IPS-18a (cell line): ENCODE measurements at regions not wholly inside any gene's neighbourhood (a gene's known extent, or its start where the extent isn't known, plus 50 kb on each side); places are given as distances from the start of the nearest gene placed in this dataset.

Experiments used
- H3K27ac ChIP-seq: one replicate; pipeline ENCODE4 v1.5.1; 2013; ENCODE audit warnings: low read length
- H3K27me3 ChIP-seq: one replicate; pipeline ENCODE4 v1.6.1; 2013; ENCODE audit warnings: mild to moderate bottlenecking, low read length; ENCODE audit not compliant: control insufficient read depth, insufficient read depth
- H3K36me3 ChIP-seq: one replicate; pipeline ENCODE4 v1.6.1; 2013; ENCODE audit warnings: low read depth, low read length; ENCODE audit not compliant: control insufficient read depth
- H3K4me1 ChIP-seq: one replicate; pipeline ENCODE4 v1.6.1; 2013; ENCODE audit warnings: low read depth, low read length; ENCODE audit not compliant: control insufficient read depth
- H3K4me3 ChIP-seq: one replicate; pipeline ENCODE4 v1.5.1; 2013; ENCODE audit warnings: low read length
- H3K9ac ChIP-seq: one replicate; pipeline ENCODE4 v1.6.1; 2013; ENCODE audit warnings: mild to moderate bottlenecking, low read length, moderate library complexity
- H3K9me3 ChIP-seq: one replicate; pipeline ENCODE4 v1.6.1; 2013; ENCODE audit warnings: low read depth, low read length; ENCODE audit not compliant: control insufficient read depth

- Histone ChIP-seq H3K27me3 (no peaks in the 10 kb centered on the region), H3K27ac (no peak overlapping the region), H3K4me3 (no peak overlapping the region), H3K9ac (no peak overlapping the region), H3K9me3 (no peaks in the 10 kb centered on the region), H3K4me1 (peaks cover 16% of the 10 kb centered on the region), H3K36me3 (no peaks in the 10 kb centered on the region)
Measured at GRCh38 chr5:88540471-88541115, 271.9 kb upstream of the TMEM161B start.

GRCh38 chr5:88539693-88540365 lies 271.2 kb upstream of the TMEM161B start:
- Histone ChIP-seq H3K4me3 (no peak overlapping the region), H3K9ac (no peak overlapping the region), H3K36me3 (no peaks in the 10 kb centered on the region), H3K4me1 (peaks cover 16% of the 10 kb centered on the region), H3K9me3 (no peaks in the 10 kb centered on the region), H3K27ac (no peak overlapping the region), H3K27me3 (no peaks in the 10 kb centered on the region)

DNA sequence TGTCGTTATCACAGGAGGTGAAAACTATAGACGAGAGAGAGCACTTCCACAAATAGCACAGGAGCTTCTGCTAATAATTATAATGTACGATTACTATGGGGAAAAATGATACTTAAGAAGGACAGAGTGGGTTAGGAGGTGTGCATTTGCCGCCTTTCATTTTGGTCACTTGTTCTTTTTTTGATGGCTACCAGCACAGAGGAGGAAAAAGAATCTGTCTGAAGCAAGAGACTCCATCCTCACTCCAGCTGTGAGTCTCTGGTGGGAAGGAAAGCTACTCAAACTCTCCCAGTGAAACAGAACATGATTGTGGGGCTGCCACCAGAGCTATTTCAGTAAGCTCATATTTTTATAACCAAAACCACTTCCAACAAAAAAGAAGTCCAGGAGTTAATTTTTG lies 270.4 kb upstream of the TMEM161B start:
- Histone ChIP-seq H3K9me3 (no peaks in the 10 kb centered on the region), H3K9ac (no peak overlapping the region), H3K27me3 (no peaks in the 10 kb centered on the region), H3K4me1 (peaks cover 16% of the 10 kb centered on the region), H3K4me3 (no peak overlapping the region), H3K27ac (no peak overlapping the region), H3K36me3 (no peaks in the 10 kb centered on the region)

- no peak overlapping the region for H3K4me3 ChIP-seq
- H3K27ac ChIP-seq: no peak overlapping the region
- H3K4me1 ChIP-seq: peaks cover 16% of the 10 kb centered on the region
- H3K9ac ChIP-seq: no peak overlapping the region
- no peaks in the 10 kb centered on the region for H3K27me3 ChIP-seq
- no peaks in the 10 kb centered on the region for H3K36me3 ChIP-seq
- no peaks in the 10 kb centered on the region for H3K9me3 ChIP-seq
Measured at GRCh38 chr5:88536146-88536545, 267.5 kb upstream of the TMEM161B start.

DNA sequence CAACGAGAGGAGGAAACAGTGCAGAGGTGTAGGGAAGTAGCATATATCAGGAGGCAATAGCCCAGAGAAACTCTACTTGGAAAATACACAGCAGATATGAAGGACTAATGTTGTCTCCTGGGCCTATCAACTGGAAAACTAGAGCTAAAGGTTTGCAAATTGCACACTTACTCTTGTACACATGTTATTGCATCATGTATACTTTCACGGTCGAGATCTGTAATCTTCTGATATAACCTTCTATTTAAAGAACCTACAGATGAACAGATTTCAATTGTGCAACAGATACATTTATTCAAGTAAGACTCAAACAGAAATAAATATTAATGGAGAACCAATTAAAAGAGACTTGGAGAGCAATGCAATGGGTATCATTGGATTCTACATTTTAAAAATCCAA lies 256.3 kb upstream of the TMEM161B start:
- H3K27me3 ChIP-seq: no peaks in the 10 kb centered on the region
- no peaks in the 10 kb centered on the region for H3K36me3 ChIP-seq
- no peaks in the 10 kb centered on the region for H3K9me3 ChIP-seq
- H3K4me3 ChIP-seq: no peak overlapping the region
- H3K27ac ChIP-seq: no peak overlapping the region
- no peaks in the 10 kb centered on the region for H3K4me1 ChIP-seq
- no peak overlapping the region for H3K9ac ChIP-seq

- Histone ChIP-seq H3K36me3 (no peaks in the 10 kb centered on the region), H3K9me3 (no peaks in the 10 kb centered on the region), H3K4me3 (no peak overlapping the region), H3K9ac (no peak overlapping the region), H3K27me3 (no peaks in the 10 kb centered on the region), H3K4me1 (no peaks in the 10 kb centered on the region), H3K27ac (no peak overlapping the region)
Measured at GRCh38 chr5:88519066-88519465, 250.4 kb upstream of the TMEM161B start.

DNA sequence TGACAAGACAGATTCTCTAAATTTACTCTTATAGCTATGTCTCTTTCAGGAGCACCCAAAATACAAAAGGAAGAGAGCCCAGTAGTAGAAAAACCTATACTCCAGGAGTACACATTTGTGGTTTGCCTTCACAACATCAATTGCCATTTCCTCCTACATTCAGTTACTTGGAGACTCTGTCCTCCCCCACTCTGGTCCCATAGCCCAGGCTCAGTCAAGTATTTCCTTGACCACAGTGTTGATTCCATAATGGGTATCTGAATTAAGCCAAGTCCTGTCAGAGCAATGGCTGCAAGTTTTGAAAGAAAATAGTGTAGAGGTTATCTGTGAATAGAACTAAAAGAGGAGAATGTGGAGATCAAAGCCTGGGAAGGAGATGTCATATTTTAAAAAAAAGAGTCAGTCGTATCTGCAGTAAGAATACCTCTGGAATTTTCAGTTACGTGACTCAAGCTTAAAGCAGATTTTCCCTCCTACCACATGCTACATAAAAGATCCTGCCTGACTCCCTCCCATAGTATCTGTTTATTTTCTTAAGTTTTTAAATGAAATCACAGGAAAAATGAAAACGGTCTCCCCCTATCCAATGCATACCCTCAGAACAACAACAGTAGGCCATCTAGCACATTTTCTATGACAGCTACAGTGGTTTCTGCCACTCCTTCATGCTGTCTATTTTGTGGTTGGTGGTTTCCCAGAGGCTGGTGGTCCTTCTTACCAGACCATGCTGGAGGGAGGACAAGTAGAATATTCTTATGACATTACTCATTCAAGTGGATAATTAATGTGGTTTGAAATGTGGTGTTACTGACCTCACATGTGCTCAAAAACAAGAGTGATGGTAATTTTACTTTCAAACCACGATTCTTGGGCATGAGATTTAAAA lies 249.7 kb upstream of the TMEM161B start:
- no peak overlapping the region for H3K4me3 ChIP-seq

DNA sequence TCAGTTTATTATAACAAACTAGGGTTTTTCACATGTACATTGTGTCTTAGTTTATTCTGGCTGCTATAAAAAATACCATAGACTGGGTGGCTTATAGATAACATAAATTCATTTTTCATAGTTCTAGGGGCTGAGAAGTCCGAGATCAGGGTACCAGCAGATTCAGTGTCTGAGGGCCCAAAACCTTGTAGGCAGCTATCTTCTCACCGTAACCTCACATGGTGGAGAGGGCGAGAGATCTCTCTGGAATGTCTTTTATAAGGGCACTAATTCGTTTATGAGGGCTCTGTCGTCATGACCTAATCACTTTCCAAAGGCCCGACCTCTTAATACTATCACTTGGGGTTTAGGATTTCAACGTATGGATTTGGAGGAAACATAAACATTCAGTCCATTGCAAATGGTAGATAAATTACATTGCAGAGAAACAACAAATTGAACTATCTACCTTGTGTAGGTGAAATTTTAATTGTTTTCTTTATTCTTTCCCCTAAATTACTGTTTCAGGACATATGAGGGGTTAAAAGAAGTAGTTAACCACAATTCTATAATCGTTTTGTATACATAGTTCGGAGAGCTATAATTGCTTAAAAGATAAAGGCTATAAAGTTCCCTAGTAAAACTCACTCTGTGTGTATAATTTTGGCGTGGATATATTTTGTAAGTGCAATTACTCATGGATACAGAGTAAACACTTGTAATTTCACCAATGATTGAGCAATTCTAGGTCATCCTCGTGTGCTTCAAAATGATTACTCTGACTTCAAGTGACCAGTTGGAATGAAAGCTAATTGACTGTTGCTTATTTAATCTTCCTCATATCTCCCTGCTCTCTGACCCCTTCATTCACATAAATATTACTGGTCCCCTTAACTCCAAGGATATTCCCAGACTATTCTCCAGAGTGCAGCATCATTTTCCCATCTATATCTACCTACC lies 247.5 kb upstream of the TMEM161B start:
- Histone ChIP-seq H3K36me3 (no peaks in the 10 kb centered on the region), H3K4me1 (no peaks in the 10 kb centered on the region), H3K9me3 (no peaks in the 10 kb centered on the region), H3K27me3 (no peaks in the 10 kb centered on the region), H3K4me3 (no peak overlapping the region), H3K27ac (no peak overlapping the region), H3K9ac (no peak overlapping the region)

More for the DNA sequence above, 249.7 kb upstream of the TMEM161B start:
- no peaks in the 10 kb centered on the region for H3K9me3 ChIP-seq
- H3K27ac ChIP-seq: no peak overlapping the region
- H3K4me1 ChIP-seq: no peaks in the 10 kb centered on the region
- no peaks in the 10 kb centered on the region for H3K36me3 ChIP-seq
- no peaks in the 10 kb centered on the region for H3K27me3 ChIP-seq
- no peak overlapping the region for H3K9ac ChIP-seq

DNA sequence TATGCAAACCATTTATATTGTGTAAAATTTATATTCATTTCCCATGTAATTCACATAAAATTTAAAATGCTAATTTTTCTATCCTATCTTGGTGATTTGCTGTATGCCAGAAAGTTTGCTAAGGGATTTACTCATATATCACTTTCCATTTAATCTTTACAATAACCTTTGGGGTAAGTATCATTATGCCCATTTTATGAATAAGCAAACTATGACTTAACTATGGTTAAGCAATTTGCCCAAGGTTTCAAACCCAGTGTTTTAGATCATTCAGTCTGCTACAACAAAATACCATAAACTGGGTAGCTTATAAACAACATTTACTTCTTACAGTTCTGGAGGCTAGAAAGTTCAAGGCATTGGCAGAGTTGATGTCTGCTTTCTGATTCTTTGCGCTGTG lies 246.4 kb upstream of the TMEM161B start:
- no peak overlapping the region for H3K27ac ChIP-seq
- H3K27me3 ChIP-seq: no peaks in the 10 kb centered on the region
- no peaks in the 10 kb centered on the region for H3K4me1 ChIP-seq
- no peak overlapping the region for H3K9ac ChIP-seq
- no peak overlapping the region for H3K4me3 ChIP-seq
- no peaks in the 10 kb centered on the region for H3K36me3 ChIP-seq
- no peaks in the 10 kb centered on the region for H3K9me3 ChIP-seq

GRCh38 chr5:88509403-88509802 lies 240.8 kb upstream of the TMEM161B start:
- H3K9ac ChIP-seq: no peak overlapping the region
- H3K36me3 ChIP-seq: no peaks in the 10 kb centered on the region
- H3K4me3 ChIP-seq: no peak overlapping the region
- H3K9me3 ChIP-seq: no peaks in the 10 kb centered on the region
- H3K4me1 ChIP-seq: no peaks in the 10 kb centered on the region
- no peak overlapping the region for H3K27ac ChIP-seq
- H3K27me3 ChIP-seq: no peaks in the 10 kb centered on the region

- Histone ChIP-seq H3K27ac (no peak overlapping the region), H3K4me1 (no peaks in the 10 kb centered on the region), H3K9ac (no peak overlapping the region), H3K36me3 (no peaks in the 10 kb centered on the region), H3K9me3 (no peaks in the 10 kb centered on the region), H3K27me3 (no peaks in the 10 kb centered on the region), H3K4me3 (no peak overlapping the region)
Measured at GRCh38 chr5:88507261-88507660, 238.6 kb upstream of the TMEM161B start.
